HL-60/S4 (cell line): ENCODE measurements at regions not wholly inside any gene's neighbourhood (a gene's known extent, or its start where the extent isn't known, plus 50 kb on each side); places are given as distances from the start of the nearest gene placed in this dataset.
"Not testable (repeated sequence)": the region's sequence is repeated elsewhere in the genome, so short reads cannot be mapped to it uniquely, and the experiment has no call there.

Source experiments
- in situ Hi-C: fragments of 300-500 bp; cut with MboI; formaldehyde crosslinking; loops from 2 replicates; pipeline ENCODE4 v1.14.3; 2022; ENCODE audit warnings: low sequenced_read_pairs

DNA sequence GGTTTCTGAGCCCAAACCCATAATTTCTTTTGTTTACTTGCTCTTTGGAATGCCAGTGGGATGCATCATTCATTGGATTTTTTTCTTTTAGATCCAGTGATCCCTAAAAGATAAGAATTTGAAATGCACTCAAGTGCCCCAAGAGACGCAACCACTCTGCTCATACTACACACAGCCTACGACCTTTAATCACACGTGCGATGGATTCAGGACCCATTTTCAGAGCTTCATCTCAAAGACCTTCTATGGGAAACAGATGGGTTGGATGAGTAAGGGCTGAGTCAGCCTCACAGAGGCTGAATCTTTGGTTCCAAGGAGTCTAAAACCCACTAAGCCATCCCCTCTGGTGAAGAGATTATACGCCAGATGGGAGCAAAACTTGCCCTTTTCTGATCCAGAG lies 265.5 kb upstream of the EXOC2 start:
- in situ Hi-C loops, result no loop called here

DNA sequence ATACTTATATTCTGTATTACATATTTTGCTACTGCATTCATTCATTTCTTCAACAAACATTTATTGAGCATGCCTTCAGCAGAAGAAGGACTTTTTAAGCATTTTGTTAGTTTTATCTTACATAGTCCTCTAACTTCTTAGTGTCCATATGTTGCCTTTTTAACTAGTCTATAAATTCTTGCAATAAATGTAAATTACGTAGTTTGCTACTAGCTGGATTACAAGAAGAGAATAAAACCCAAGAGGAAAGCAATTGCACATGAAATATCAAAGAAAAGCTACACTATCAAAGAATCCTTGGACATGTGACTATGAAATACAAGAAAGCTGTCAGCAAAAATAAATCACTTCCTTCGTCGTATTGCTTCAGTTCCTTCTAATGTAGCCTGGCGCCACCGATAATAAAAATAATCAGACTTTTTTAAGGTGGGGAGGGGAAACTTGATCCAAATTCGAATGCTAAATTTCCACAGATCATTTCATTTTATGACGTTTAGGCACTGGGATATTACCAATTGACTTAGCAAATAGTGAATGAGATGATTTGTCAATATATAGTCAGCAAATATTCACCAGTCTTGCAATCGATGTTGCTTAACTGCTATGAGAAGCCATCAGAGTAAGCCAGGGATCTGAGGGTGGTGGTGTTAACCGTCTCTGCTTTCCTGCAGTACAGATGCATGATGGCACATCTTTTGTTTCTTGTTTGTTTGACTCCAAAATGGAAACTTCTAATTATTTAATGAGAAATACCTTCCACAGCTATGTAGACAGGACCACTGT lies 258.7 kb upstream of the EXOC2 start:
- in situ Hi-C loops, result no loop called here

DNA sequence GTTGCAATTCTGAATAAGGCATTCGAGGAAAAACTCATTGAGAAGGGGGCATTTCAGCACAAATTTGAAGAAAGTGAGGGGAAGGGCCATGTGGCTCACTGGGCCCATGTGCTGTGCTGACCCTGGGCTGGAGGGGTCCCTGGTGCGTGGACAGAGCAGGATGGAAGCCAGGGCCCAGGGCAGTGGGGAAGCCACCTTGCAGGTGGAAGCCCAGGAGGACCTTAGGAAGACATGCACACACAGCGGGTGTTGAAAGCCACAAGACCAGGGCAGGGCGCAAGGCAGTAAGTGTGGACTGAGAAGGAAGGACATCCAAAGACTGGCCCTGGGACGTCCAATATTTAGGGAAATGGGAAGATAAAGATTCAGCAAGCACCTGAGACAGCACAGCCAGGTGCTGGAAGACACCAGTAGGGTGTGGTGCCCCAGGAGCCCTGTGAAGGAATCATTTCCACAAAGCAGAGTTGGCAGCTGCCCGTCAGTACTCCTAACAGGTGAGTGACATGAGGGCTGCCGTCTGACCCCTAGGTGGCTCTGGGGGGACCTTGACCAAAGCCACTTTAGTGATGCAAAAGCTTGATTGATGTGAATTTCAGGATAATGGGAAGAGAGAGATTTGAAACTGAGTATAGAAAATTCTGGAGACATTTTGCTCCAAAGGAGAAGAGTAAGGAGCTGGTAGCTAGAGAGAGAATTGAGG lies 254.4 kb upstream of the EXOC2 start:
- in situ Hi-C loops, result no loop called here

DNA sequence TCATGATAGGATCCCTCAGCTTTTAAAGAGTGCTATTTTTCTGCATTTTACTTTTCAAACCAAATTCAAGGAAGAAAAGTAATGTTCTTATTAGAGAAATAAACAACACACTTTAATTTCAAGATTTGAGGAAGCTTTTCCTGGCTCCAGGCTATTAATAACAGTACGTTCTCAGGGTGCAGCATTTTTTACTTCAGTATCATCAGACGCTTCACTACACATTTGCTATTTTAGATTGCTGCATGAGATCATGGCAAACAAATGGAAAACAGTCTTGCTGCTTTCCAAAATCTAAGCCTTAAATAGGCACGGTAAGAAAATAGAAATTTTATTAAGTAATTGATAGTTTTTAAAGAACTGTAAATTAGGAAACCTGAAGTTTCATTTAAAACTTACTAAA lies 253.6 kb upstream of the EXOC2 start:
- in situ Hi-C loops, result no loop called here

DNA sequence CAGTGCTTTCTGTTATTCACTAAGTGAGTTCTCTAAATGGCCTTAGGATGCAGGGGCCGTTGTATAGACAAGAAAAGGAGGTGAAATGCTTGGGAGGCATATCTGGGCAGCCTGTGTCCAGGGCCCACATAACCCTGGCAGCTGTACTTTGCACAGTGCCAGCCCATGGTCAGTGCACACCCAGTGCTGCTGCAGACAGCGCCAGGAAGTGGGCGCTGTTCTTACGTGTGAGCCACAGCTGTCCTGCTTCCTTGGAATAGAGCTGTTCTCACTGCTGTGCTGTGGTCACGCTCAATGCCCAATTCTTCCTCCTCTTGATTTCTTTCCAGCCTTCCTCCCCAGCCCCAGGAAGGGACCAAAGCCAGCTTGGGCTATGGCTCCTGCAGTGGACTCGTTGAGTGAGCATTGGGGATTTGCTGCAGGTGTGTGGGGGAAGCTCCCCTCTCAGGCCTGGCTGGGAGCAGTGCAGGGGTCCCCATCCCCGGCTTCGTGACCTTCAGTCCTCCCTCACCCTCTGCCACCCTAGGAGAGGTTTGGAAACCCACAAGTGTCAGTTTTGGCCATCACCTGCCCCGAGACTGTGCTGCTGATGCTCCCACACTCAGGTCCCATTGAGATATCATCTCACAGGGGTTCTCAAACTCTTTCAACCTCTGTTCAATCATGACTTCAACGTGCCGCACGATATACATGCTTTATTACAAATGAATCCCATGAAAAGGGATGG lies 246.8 kb upstream of the EXOC2 start:
- in situ Hi-C loops, result no loop called here

DNA sequence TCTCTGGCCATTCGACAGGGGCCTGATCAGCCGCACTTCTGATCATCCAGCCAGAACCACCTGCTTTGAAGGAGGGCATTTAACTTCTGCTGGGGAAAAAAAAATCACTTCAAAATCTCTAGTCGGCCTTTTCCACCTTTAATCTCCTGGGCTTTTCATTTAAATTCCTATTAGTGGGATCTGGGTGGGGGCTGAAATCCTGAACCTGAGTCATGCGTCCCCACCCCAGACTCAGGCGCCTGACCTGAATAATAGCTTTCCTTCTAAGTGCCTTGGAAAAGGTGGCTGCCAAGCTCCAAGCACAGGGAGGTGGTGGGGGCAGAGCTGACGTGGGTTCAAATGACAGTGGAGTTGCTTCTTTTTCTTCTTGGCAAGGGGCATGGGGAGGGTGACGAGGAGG lies 246.0 kb upstream of the EXOC2 start:
- in situ Hi-C loops, result no loop called here

DNA sequence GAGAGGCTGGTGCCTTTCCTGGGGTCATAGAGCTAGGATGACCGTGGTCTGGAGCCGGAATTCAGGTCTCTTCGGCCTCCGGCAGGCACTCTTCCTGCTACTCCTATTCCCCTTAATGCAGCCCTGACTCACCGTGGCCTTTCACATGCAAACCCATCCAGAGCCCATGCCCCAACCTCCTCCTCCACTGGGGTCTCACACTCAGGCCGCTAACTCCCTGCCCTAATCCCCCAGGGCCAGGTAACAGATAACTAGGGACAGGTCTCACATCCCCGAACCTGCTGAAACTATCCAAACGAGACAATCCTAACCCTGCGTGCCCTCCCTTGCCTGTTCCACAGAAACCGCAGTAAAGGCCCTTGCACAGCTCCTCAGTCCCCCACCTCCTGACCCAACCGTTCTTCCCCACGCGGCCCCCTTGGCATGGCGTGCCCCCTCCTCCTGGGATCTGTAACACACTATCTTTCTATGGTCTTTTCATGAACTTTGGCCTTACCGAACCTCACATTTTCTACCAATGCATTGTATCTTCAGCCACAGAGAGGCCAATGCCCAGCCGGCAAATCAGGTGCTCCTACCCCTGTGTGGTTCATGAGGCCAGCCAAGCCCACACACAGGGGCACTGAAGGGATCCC lies 245.4 kb upstream of the EXOC2 start:
- in situ Hi-C loops, result no loop called here

DNA sequence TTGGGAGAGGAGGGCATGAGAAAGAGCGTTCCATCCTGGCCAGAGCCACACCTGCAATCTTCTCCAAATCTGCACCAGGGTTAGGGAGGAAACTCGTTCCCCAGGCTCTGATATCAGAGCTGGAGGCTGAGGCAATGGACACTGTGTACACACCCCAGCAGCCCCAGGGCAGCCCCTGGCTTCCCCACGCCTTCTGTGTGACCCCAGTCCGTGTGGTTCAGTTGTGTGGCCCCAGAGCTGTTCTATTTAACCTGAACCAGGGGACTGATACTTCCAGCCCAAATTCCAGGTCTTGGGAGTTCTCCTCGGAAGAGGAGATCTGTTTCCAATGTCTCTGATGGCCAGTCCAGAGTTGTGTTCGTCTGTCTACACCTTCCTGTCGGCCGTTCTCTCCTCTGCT lies 242.6 kb upstream of the EXOC2 start:
- in situ Hi-C loops, result no loop called here

DNA sequence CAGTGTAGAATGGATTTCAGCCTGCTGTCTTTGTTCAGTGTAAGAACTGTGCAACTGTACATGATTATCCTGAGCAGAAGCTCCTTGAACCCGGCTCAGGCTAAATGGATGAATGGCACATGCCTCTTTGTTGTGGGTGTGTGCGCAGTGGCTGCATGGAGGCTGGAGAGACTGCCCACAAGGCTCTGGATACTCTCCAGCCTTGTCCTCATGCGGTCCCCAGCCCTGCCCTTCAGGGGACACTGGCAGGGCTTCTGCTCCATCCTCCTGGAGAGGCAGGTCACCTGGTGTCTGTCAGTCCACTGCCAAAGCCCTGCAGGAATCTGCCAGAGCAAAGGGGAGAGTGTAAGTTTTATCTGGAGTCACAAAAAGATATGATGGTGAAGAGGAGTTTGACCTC lies 241.7 kb upstream of the EXOC2 start:
- in situ Hi-C loops, result no loop called here

DNA sequence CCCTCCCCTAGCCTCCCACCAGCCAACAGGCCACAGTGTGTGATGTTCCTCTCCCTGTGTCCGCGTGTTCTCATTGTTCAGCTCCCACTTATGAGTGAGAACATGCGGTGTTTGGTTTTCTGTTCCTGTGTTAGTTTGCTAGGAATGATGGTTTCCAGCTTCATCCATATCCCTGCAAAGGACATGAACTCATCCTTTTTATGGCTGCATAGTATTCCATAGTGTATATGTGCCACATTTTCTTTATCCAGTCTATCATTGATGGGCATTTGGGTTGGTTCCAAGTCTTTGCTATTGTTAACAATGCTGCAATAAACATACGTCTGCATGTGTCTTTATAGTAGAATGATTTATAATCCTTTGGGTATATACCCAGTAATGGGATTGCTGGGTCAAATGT lies 239.0 kb upstream of the EXOC2 start:
- in situ Hi-C loops, result not testable (repeated sequence)

DNA sequence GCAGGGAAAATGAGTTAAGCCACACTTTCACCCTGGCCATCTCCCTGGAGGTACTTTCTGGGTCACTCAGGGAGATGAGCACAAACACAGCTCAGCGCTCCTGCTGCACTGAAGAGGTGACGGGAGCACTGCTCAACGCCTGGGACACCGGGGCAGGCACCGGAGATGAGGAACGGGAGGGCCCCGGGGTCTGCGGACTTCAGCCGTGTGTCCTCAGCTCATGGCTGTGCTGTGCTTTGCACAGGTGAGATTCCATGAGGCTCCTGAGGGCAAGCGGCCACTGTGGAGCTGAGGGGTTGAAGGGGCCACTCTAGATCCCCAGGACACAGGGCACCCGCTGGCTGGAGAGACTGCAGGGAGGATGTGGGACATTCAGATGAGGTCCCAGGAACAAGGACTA lies 234.2 kb upstream of the EXOC2 start:
- in situ Hi-C loops, result no loop called here

DNA sequence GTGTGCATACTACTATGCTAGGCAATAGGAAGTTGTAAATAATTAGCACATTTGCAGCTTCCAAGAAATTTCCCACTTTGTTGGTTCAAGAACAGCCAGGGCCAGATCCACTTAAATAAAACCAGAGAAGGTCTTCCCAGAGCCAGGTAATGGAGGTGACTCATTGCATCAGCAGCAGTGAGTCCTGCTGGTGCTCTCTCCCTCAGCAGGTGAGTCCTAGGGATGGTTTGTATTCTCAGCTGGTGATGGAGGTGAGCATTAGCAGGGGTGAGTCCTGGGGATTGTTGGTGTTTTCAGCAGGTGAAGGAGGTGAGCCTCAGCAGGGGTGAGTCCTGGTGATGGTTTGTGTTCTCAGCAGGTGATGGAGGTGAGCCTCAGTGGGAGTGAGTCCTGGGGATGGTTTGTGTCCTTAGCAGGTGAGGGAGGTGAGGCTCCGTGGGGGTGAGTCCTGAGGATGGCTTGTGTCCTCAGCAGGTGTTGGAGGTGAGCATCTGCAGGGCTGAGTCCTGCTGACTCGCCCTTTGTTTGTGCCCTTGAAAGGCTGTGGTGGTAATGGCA lies 232.8 kb upstream of the EXOC2 start:
- in situ Hi-C loops, result no loop called here

DNA sequence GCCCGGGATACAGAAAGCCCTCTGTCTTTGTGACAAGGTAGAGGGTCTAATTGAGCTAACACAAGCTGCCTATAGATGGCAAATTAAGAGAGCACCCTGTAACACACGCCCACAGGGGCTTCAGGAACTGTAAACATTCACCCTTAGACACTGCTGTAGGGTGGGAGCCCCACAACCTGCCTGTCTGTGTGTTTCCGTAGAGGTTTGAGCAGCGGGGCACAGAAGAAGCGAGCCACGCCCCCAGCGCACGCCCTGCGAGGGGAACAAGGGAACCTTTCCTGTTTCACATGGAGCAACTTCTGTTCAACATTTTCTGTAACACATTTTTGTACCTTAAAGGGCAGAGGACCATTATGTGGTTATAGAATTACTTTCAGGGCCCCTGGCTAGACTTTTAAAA lies 231.7 kb upstream of the EXOC2 start:
- in situ Hi-C loops, result no loop called here

DNA sequence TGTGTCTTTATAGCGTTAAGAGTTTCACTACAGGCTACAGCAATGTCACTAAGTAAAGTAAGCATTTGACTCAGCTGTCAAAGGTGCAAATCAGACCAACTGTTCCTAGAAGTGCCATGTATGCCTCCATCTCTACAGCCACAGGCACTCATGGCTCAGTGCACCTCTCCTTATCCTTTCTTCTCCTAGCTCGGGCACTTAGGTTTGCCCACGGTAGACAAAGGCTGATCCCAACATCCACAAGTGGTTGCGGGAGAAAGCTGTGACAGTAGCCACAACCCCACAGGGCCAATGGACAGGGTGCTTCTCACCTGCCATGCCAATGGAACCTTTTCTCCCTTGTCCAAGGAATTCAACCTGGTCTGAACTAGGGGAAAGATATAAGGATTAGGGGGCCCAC lies 228.5 kb upstream of the EXOC2 start:
- in situ Hi-C loops, result no loop called here

DNA sequence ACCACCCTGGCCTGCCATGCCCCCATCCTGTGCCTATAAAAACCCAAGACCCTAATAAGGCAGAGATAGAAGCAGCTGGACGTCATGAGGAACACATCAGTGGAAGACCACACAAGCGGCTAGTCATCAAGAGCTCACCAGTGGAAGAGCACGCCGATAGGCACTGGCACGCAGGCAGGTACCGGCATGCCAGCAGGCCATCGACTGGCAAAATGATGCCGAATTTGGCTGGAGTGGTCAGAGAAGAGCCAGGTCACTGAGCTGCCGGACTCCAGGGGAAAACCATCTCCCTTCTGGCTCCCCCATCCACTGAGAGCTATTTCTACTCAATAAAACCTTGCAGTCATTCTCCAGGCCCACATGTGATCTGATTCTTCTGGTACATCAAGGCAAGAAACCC lies 227.6 kb upstream of the EXOC2 start:
- in situ Hi-C loops, result no loop called here

DNA sequence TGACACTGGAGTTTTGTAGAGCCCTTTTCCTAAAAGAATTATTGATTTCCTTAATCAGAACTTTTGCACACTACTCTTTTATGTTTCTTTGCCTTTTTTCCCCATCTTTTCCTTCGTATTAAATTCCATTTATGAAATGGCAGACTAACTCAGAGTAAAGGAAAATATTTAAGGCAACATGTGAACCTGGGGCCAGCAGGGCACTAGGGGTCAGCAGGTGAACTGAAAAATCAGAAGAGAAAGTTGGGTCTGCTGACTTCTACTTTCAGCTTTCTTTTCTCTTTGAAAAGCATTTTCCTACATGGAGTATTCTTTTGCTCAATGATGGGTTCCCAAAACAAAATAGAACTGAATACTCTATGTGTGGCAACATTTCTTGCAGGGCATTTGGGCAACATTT lies 226.6 kb upstream of the EXOC2 start:
- in situ Hi-C loops, result no loop called here

DNA sequence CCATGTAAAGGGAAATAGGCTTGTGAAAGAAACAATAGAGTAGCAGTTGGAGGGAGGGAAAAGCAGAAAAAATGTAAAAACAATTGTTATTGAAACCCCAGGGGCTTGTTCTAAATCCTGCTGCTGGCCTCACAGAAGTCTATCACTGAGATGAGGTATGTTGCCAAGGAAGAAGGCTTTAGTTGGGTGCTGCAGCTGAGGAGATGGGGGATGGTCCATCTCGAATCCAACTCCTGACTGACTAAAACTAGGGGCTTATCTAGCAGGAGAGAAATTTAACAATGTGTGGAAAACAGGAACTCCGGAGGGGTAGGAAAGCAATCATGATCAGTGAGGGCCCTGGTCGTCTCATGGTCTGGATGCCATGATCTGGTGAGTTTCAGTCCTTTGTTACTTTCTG lies 225.0 kb upstream of the EXOC2 start:
- in situ Hi-C loops, result no loop called here

DNA sequence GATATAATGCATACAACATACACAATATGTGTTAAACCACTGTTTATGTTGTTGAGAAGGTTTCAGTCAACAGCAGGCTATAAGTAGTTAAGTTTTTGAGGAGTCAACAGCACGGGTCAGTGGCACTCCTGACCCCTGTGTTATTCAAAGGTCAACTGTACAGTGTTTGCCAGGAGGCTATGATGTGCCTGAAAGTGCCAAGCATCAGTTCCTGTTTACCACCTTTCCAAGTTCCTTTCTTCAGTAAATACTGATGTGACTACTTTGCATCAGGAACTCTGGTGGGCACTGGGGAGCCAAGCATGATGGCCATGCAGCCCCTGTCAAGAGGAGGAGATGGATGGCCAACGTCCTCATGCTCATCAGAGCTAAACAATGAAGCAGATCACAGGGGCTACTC lies 224.4 kb upstream of the EXOC2 start:
- in situ Hi-C loops, result no loop called here

DNA sequence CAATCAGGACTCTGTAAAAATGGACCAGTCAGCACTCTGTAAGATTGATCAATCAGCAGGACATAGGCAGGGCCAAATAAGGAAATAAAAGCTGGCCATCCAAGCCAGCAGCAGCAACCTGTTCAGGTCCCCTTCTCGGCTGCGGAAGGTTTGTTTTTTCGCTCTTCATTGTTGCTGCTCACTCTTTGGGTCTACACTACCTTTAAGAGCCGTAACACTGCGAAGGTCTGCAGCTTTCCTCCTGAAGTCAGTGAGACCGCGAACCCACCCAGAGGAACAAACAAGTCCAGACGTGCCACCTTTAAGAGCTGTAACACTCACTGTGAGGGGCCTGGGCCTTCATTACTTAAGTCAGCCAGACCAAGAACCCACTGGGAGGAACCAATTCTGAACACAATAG lies 223.2 kb upstream of the EXOC2 start:
- in situ Hi-C loops, result no loop called here

DNA sequence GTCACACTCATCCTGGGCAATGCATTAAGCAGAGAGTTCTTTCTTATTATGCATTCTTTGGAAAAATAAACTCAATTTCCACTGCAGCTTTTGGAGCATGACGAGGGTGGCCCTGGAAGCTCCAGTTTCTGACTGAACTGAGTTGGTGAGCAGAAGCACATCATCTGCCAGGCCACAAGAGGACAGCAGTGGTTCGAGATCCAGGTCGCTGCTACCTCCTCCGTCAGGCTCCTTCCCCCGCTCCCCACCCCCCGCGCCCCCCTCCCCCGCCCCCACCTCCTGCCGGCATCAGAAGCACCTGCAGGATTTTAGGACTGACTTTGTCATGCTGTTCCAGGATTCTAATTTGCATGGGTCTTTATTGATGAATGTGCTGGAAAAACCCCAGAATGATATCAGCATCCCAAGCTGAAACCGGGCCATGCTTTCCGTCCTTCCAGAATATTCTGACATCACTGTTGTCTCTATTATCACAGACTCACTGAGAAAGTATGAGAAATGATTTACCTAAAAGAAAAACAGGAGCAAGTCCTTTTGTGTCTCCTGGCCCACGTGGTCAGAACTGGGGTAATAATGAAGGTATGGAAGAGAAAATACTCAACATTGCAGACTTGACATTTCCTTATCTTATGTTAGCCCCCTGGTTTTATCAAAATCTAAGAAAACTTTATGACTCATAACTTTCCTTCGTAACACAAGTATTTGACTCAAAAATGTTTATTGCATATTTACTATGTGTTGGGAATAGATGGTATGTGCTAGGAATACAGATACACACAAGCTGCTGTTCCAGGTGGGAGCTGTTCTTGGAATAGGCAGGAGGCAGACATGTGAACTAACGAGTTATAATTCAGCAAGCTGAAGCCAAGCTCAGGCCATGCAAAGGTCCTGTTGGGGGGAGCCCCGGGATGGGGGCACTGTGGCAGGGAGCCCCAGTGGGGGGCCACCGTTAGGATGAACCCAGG lies 220.2 kb upstream of the EXOC2 start:
- in situ Hi-C loops, result no loop called here
